B cell (primary cell): ENCODE measurements at regions not wholly inside any gene's neighbourhood (a gene's known extent, or its start where the extent isn't known, plus 50 kb on each side); places are given as distances from the start of the nearest gene placed in this dataset.

Source experiments
- ATAC-seq: fragments of 200-7000 bp; cut with Tn5 transposase; one replicate; pipeline ENCODE4 v1.10.0; 2021; ENCODE audit warnings: low read depth, mild to moderate bottlenecking, moderate number of reproducible peaks, moderate library complexity
- CTCF ChIA-PET: fragments of 350-600 bp; sonication (Branson Sonifier 250); formaldehyde crosslinking; loops from one replicate; lab custom pipeline; 2021; ENCODE audit warnings: antibody characterized with exemption, inconsistent platforms; lab: Charles Lee
- POLR2A ChIA-PET: fragments of 350-600 bp; sonication (Branson Sonifier 250); formaldehyde crosslinking; loops from one replicate; lab custom pipeline; 2021; ENCODE audit warnings: antibody characterized with exemption; lab: Charles Lee
- DNase-seq: peaks from one replicate; pipeline ENCODE4 v3.0.0; 2013
- H2AFZ ChIP-seq: 2 replicates; pipeline ENCODE4 v1.6.1; 2012; ENCODE audit warnings: mild to moderate bottlenecking, low read depth, low read length; ENCODE audit not compliant: insufficient read depth, poor library complexity, severe bottlenecking
- H3K27ac ChIP-seq, 2 donors: 1 replicate in 1 of 2; 2 replicates in 1 of 2; pipeline ENCODE4 v1.5.1; 2012 to 2013; ENCODE audit warnings: low read length in 2 of 2, mild to moderate bottlenecking in 2 of 2, moderate library complexity in 1 of 2
- H3K27me3 ChIP-seq, 4 experiments: fragments of 200-600 bp in 1 of 4; sonication (generic) in 1 of 4; replicated peaks in 1 of 4; 1 replicate in 2 of 4; 2 replicates in 2 of 4; pipeline versions ENCODE4 v1.6.1 to v1.7.0; 2013 to 2016; ENCODE audit warnings: low read length in 3 of 4, mild to moderate bottlenecking in 2 of 4, mixed read lengths in 1 of 4, moderate library complexity in 1 of 4; ENCODE audit not compliant: insufficient read depth in 4 of 4, control insufficient read depth in 3 of 4; ENCODE audit errors: control extremely low read depth in 1 of 4
- H3K36me3 ChIP-seq, 2 experiments: replicated peaks in 1 of 2; 1 replicate in 1 of 2; 2 replicates in 1 of 2; pipeline versions ENCODE4 v1.6.1 to v1.7.1; 2013; ENCODE audit warnings: low read length in 1 of 2; ENCODE audit not compliant: insufficient read depth in 2 of 2, control insufficient read depth in 1 of 2; ENCODE audit errors: control extremely low read depth in 1 of 2, extremely low read depth in 1 of 2
- H3K4me1 ChIP-seq, 2 donors: fragments of 200-600 bp in 1 of 2; sonication (generic) in 1 of 2; 1 replicate in 1 of 2; 2 replicates in 1 of 2; pipeline versions ENCODE4 v1.5.1 to v1.6.1; 2013 to 2017; ENCODE audit warnings: low read length in 2 of 2; ENCODE audit not compliant: control insufficient read depth in 2 of 2, insufficient read depth in 2 of 2
- H3K4me2 ChIP-seq: replicated peaks from 2 replicates; pipeline ENCODE3; 2012; ENCODE audit warnings: mild to moderate bottlenecking, low read depth, low read length; ENCODE audit not compliant: poor library complexity, severe bottlenecking
- H3K4me3 ChIP-seq, 5 experiments: fragments of 200-600 bp in 1 of 5; sonication (generic) in 1 of 5; 1 replicate in 3 of 5; 2 replicates in 2 of 5; pipeline versions ENCODE4 v1.5.1 to v1.7.0; 2011 to 2016; ENCODE audit warnings: low read length in 4 of 5, mild to moderate bottlenecking in 4 of 5, low read depth in 2 of 5, control low read depth in 1 of 5, moderate library complexity in 1 of 5; ENCODE audit not compliant: insufficient read depth in 1 of 5; ENCODE audit errors: control extremely low read depth in 1 of 5, extremely low read depth in 1 of 5
- H3K79me2 ChIP-seq: fragments of 200-600 bp; sonication (generic); one replicate; pipeline ENCODE4 v1.6.0; 2016; ENCODE audit warnings: low read length; ENCODE audit not compliant: control insufficient read depth, insufficient read depth
- H3K9ac ChIP-seq: fragments of 200-600 bp; sonication (generic); 2 replicates; pipeline ENCODE4 v1.6.1; 2017; ENCODE audit warnings: mild to moderate bottlenecking, low read length, moderate library complexity
- H3K9me3 ChIP-seq, 3 donors: one replicate each; pipeline versions ENCODE4 v1.6.1 to v1.7.1; 2013; ENCODE audit warnings: low read length in 2 of 3; ENCODE audit not compliant: control insufficient read depth in 2 of 3, insufficient read depth in 1 of 3; ENCODE audit errors: control extremely low read depth in 1 of 3
- H4K20me1 ChIP-seq: 2 replicates; pipeline ENCODE4 v1.6.0; 2012; ENCODE audit warnings: mild to moderate bottlenecking, low read length; ENCODE audit not compliant: insufficient read depth, control insufficient read depth, poor library complexity, severe bottlenecking
- H3K27ac Mint-ChIP-seq: one replicate; pipeline ENCODE4 v1.8.0; 2021; ENCODE audit warnings: mixed read lengths
- H3K27me3 Mint-ChIP-seq: one replicate; pipeline ENCODE4 v1.8.0; 2021; ENCODE audit warnings: mixed read lengths
- H3K4me1 Mint-ChIP-seq: one replicate; pipeline ENCODE4 v1.8.0; 2021; ENCODE audit warnings: mixed read lengths
- H3K4me3 Mint-ChIP-seq: one replicate; pipeline ENCODE4 v1.8.0; 2021; ENCODE audit warnings: mixed read lengths
- H3K9me3 Mint-ChIP-seq: one replicate; pipeline ENCODE4 v1.8.0; 2022; ENCODE audit warnings: mixed read lengths; ENCODE audit not compliant: insufficient read depth
- EZH2 ChIP-seq: IDR thresholded peaks from 2 replicates; pipeline ENCODE4 v1.6.1; 2012; ENCODE audit warnings: borderline replicate concordance, low read depth, mild to moderate bottlenecking, moderate library complexity, low read length; ENCODE audit not compliant: insufficient read depth, poor library complexity, severe bottlenecking
- WGBS: methylation state at CpG from one replicate; pipeline ENCODE4 v1.1.5; 2013; ENCODE audit warnings: missing lambda C conversion rate; ENCODE audit not compliant: insufficient coverage; 5-methylcytosine and 5-hydroxymethylcytosine counted together
- intact Hi-C: fragments of 100-400 bp; cut with micrococcal nuclease; formaldehyde crosslinking; loops from one replicate; pipeline ENCODE4 v1.10.0; 2022
- TF ChIP-seq, protein P1 (sequence below): fragments of 200-600 bp; IDR thresholded peaks from one replicate; pipeline ENCODE4 v1.8.0; 2022; ENCODE audit warnings: antibody characterized with exemption, mild to moderate bottlenecking

DNA sequence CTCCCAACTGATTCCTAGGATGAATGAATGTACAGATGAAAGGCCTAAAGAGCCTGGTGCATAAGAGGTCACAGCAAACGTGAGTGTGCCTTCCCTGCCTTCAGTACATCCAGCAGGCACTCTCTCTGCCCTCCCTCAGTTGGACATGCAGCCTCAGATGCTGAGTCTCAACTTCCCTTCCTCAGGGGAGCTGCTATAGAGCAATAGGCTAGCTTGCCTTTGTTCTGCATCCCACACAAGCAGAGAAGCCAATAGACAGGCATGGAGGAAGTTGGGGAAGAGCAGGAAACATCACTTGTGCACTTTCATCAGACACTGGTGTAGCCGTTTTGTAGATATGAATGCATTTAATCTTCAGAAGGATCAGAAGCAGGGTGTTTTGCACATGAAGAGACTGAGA lies 147.5 kb upstream of the THBS1 start:
- intact Hi-C loops = no loop called here
- H3K27me3 ChIP-seq = peaks cover 0 to 7% (median 5%) of the 10 kb centered on the region in 4 experiments
- no peaks in the 10 kb centered on the region for H3K9me3 Mint-ChIP-seq
- no peak overlapping the region for H3K27ac ChIP-seq
- TF ChIP-seq, protein P1, sequence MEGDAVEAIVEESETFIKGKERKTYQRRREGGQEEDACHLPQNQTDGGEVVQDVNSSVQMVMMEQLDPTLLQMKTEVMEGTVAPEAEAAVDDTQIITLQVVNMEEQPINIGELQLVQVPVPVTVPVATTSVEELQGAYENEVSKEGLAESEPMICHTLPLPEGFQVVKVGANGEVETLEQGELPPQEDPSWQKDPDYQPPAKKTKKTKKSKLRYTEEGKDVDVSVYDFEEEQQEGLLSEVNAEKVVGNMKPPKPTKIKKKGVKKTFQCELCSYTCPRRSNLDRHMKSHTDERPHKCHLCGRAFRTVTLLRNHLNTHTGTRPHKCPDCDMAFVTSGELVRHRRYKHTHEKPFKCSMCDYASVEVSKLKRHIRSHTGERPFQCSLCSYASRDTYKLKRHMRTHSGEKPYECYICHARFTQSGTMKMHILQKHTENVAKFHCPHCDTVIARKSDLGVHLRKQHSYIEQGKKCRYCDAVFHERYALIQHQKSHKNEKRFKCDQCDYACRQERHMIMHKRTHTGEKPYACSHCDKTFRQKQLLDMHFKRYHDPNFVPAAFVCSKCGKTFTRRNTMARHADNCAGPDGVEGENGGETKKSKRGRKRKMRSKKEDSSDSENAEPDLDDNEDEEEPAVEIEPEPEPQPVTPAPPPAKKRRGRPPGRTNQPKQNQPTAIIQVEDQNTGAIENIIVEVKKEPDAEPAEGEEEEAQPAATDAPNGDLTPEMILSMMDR = no peak
- no peak for TF ChIP-seq EZH2
- H3K36me3 ChIP-seq = no peaks in the 10 kb centered on the region
- no peak overlapping the region for H3K4me3 Mint-ChIP-seq
- peaks cover 23% of the 10 kb centered on the region for H3K27me3 Mint-ChIP-seq
- H3K9me3 ChIP-seq = no peaks in the 10 kb centered on the region
- ChIA-PET CTCF (no interaction called here), POLR2A (no interaction called here)
- DNase-seq (no peak), ATAC-seq (no peak)
- no peaks in the 10 kb centered on the region for H3K4me1 Mint-ChIP-seq
- no peak overlapping the region for H3K27ac Mint-ChIP-seq
- WGBS = 40% methylated on average over 2 of the region's 2 CpGs
- H2AFZ ChIP-seq = no peak overlapping the region
- H3K4me1 ChIP-seq = no peaks in the 10 kb centered on the region
- H3K79me2 ChIP-seq = no peaks in the 10 kb centered on the region
- H3K4me3 ChIP-seq = no peak overlapping the region
- H4K20me1 ChIP-seq = no peaks in the 10 kb centered on the region
- no peak overlapping the region for H3K9ac ChIP-seq
- no peak overlapping the region for H3K4me2 ChIP-seq

DNA sequence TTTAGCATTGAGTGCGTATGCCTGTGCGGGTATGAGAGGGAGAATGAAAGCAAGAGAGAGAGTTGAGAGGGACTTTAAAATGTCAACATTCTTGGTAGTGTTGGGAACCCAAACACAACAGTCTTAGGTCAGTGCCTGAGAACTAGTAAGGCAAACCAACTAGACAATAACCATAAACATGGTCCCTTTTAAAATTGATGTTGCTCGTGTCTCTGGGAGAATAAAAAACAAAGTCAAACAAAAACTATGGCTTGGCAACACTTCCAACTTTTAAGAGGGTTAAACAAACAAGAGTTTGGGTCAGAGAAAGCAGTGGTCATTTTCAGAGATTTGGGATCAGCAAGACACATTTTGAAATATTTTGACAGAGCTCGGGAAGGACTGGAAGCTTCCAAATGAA lies 146.7 kb upstream of the THBS1 start:
- H3K9ac ChIP-seq = no peak overlapping the region
- DNase-seq (no peak), ATAC-seq (no peak)
- no peaks in the 10 kb centered on the region for H3K79me2 ChIP-seq
- H4K20me1 ChIP-seq = no peaks in the 10 kb centered on the region
- H3K27me3 Mint-ChIP-seq = peaks cover 18% of the 10 kb centered on the region
- H2AFZ ChIP-seq = no peak overlapping the region
- no peak overlapping the region for H3K27ac ChIP-seq
- no CpG with 5 or more reads among the region's 4 CpGs for WGBS
- H3K4me1 Mint-ChIP-seq = no peaks in the 10 kb centered on the region
- H3K9me3 Mint-ChIP-seq = no peaks in the 10 kb centered on the region
- no peaks in the 10 kb centered on the region for H3K9me3 ChIP-seq
- POLR2A ChIA-PET = no interaction called here
- H3K4me3 ChIP-seq = no peak overlapping the region
- H3K4me1 ChIP-seq = no peaks in the 10 kb centered on the region
- H3K4me2 ChIP-seq = no peak overlapping the region
- TF ChIP-seq, protein P1 = no peak
- no peak for TF ChIP-seq EZH2
- CTCF ChIA-PET = no interaction called here
- no peaks in the 10 kb centered on the region for H3K36me3 ChIP-seq
- H3K27me3 ChIP-seq = no peaks in the 10 kb centered on the region
- intact Hi-C loops = no loop called here
- H3K27ac Mint-ChIP-seq = no peak overlapping the region
- H3K4me3 Mint-ChIP-seq = no peak overlapping the region
